Keratinocyte (primary cell): ENCODE measurements at regions not wholly inside any gene's neighbourhood (a gene's known extent, or its start where the extent isn't known, plus 50 kb on each side); places are given as distances from the start of the nearest gene placed in this dataset.

Experiments
- DNase-seq: peaks from one replicate; pipeline ENCODE4 v3.0.0-alpha.2; 2011; ENCODE audit warnings: low read depth, missing footprints, low spot score
- FAIRE-seq: peaks from 2 replicates; lab custom pipeline; 2011; peaks lifted over from hg19 to GRCh38; lab: Jason Lieb, UNC
- H2AFZ ChIP-seq: 2 replicates; pipeline ENCODE4 v1.6.0; 2012; ENCODE audit warnings: low read length, control low read depth, inconsistent platforms; ENCODE audit not compliant: control insufficient read depth
- H3K27ac ChIP-seq: 2 replicates; pipeline ENCODE4 v1.5.1; 2011; ENCODE audit warnings: low read length; ENCODE audit not compliant: control insufficient read depth, insufficient read depth
- H3K27me3 ChIP-seq: 3 replicates; pipeline ENCODE4 v1.6.0; 2011; ENCODE audit warnings: low read length; ENCODE audit not compliant: control insufficient read depth, insufficient read depth; ENCODE audit errors: extremely low read depth
- H3K36me3 ChIP-seq, 2 experiments: 2 replicates in 1 of 2; 3 replicates in 1 of 2; pipeline ENCODE4 v1.5.1; 2011; ENCODE audit warnings: low read length in 2 of 2, mild to moderate bottlenecking in 1 of 2; ENCODE audit not compliant: control insufficient read depth in 2 of 2, insufficient read depth in 2 of 2; ENCODE audit errors: extremely low read depth in 1 of 2
- H3K4me1 ChIP-seq: 3 replicates; pipeline ENCODE4 v1.5.1; 2011; ENCODE audit warnings: low read length; ENCODE audit not compliant: control insufficient read depth, insufficient read depth; ENCODE audit errors: extremely low read depth
- H3K4me2 ChIP-seq: 3 replicates; pipeline ENCODE4 v1.6.0; 2011; ENCODE audit warnings: low read depth, low read length; ENCODE audit not compliant: control insufficient read depth, insufficient read depth; ENCODE audit errors: extremely low read depth
- H3K4me3 ChIP-seq, 3 experiments: fragments of 200-600 bp in 1 of 3; sonication (generic) in 1 of 3; 2 replicates in 2 of 3; 3 replicates in 1 of 3; pipeline ENCODE4 v1.5.1; 2011 to 2016; ENCODE audit warnings: low read length in 3 of 3, mild to moderate bottlenecking in 3 of 3, control low read depth in 2 of 3, inconsistent platforms in 1 of 3, low read depth in 1 of 3, mixed read lengths in 1 of 3, mixed run types in 1 of 3, moderate library complexity in 1 of 3; ENCODE audit not compliant: control insufficient read depth in 2 of 3, insufficient read depth in 2 of 3; ENCODE audit errors: extremely low read depth in 1 of 3
- H3K79me2 ChIP-seq: 2 replicates; pipeline ENCODE4 v1.6.0; 2012; ENCODE audit warnings: low read length; ENCODE audit not compliant: control insufficient read depth, insufficient read depth
- H3K9ac ChIP-seq: 3 replicates; pipeline ENCODE4 v1.6.0; 2011; ENCODE audit warnings: low read length; ENCODE audit not compliant: control insufficient read depth, insufficient read depth; ENCODE audit errors: extremely low read depth
- H3K9me1 ChIP-seq: 3 replicates; pipeline ENCODE4 v1.6.0; 2011; ENCODE audit warnings: low read length; ENCODE audit not compliant: control insufficient read depth, insufficient read depth; ENCODE audit errors: extremely low read depth
- H3K9me3 ChIP-seq: 2 replicates; pipeline ENCODE4 v1.5.1; 2012; ENCODE audit warnings: low read depth, low read length; ENCODE audit not compliant: control insufficient read depth
- H4K20me1 ChIP-seq: 3 replicates; pipeline ENCODE4 v1.6.0; 2011; ENCODE audit warnings: low read length; ENCODE audit not compliant: control insufficient read depth, insufficient read depth; ENCODE audit errors: extremely low read depth
- EZH2 ChIP-seq: IDR thresholded peaks from one replicate; pipeline ENCODE4 v1.6.1; 2012; ENCODE audit warnings: inconsistent platforms, mild to moderate bottlenecking, low read length, moderate library complexity
- dilution Hi-C: fragments of 300-500 bp; cut with MboI; formaldehyde crosslinking; loops from one replicate; pipeline ENCODE4 v1.7.0; 2020; ENCODE audit warnings: low sequenced_read_pairs; ENCODE audit not compliant: extremely low pct_ligation_motif_present
- TF ChIP-seq, protein P1 (sequence below), 3 experiments: IDR thresholded peaks in 1 of 3; conservative IDR thresholded peaks in 1 of 3; optimal IDR thresholded peaks in 1 of 3; 2 replicates in 2 of 3; 3 replicates in 1 of 3; pipeline versions ENCODE3 to v1.5.1; 2011; ENCODE audit warnings: low read length in 3 of 3, mild to moderate bottlenecking in 3 of 3, moderate library complexity in 2 of 3, control low read depth in 1 of 3, inconsistent platforms in 1 of 3; ENCODE audit not compliant: insufficient read depth in 2 of 3; ENCODE audit errors: extremely low read depth in 1 of 3

DNA sequence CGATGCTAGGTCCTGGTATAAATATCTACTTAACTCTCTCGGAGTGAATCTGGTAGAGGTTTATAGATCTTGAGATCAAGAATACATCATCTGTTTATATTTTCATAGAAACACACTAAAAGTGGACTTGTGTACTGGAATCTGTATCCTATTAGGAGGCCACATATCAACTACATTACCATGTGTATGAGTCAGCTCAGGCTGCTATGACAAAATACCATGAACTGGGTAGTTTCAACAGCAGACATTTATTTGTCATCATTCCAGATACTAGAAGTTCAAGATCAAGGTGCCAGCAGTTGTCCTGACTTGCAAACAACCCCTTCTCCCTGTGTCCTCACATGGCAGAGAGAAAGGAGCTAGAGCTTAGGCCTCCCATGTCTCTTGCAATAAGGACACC lies 113.9 kb upstream of the PFKP start:
- Histone ChIP-seq H3K9me3 (no peaks in the 10 kb centered on the region), H3K79me2 (no peaks in the 10 kb centered on the region), H3K9ac (no peak overlapping the region), H3K9me1 (no peaks in the 10 kb centered on the region), H3K4me1 (no peaks in the 10 kb centered on the region), H3K27ac (no peak overlapping the region), H4K20me1 (no peaks in the 10 kb centered on the region), H3K36me3 (no peaks in the 10 kb centered on the region), H3K27me3 (no peaks in the 10 kb centered on the region), H2AFZ (no peak overlapping the region), H3K4me3 (no peak overlapping the region), H3K4me2 (no peak overlapping the region)
- dilution Hi-C loops, result no loop called here
- no peak for DNase-seq
- TF ChIP-seq EZH2, result no peak
- TF ChIP-seq, protein P1, sequence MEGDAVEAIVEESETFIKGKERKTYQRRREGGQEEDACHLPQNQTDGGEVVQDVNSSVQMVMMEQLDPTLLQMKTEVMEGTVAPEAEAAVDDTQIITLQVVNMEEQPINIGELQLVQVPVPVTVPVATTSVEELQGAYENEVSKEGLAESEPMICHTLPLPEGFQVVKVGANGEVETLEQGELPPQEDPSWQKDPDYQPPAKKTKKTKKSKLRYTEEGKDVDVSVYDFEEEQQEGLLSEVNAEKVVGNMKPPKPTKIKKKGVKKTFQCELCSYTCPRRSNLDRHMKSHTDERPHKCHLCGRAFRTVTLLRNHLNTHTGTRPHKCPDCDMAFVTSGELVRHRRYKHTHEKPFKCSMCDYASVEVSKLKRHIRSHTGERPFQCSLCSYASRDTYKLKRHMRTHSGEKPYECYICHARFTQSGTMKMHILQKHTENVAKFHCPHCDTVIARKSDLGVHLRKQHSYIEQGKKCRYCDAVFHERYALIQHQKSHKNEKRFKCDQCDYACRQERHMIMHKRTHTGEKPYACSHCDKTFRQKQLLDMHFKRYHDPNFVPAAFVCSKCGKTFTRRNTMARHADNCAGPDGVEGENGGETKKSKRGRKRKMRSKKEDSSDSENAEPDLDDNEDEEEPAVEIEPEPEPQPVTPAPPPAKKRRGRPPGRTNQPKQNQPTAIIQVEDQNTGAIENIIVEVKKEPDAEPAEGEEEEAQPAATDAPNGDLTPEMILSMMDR (optimal IDR thresholded peaks at IDR 0.05 in 1 of 3, IDR thresholded peaks at IDR 0.05 in 1 of 3, conservative IDR thresholded peaks at IDR 0.05 in 1 of 3; ENCODE audit: extremely low read depth in 1 of 3, insufficient read depth in 2 of 3, low read length in 3 of 3), result no peak
- no peak for FAIRE-seq

DNA sequence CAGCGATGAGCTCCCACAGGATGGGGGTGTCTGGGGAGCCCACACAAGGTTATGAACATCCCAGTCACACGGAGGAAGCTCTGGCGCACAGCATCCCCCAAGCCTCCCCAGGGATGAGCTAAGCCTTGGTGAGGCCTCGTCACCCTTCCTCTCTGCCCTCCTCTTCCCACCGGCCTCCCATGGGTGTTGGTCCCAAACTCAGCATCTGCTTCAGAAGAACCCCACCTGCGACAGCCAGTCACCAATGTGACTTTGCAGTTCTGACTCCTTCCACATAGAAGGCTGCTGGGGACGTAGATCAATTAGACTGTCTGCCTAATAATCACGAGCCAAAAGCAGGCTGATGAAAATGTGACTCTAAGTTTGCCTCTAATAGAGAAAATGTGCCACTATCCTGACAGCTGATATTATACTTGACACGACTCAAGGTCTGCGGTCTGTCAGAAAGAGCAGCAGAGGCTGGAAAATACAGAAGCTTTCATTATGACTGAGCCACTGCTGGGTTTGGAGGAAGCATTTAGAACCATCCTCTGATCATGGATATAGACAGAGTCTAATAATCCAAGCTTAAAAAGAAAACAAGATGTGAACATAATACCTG lies 116.0 kb upstream of the PFKP start:
- Histone ChIP-seq H3K27me3 (no peaks in the 10 kb centered on the region), H3K9ac (no peak overlapping the region), H3K4me3 (no peak overlapping the region), H3K79me2 (no peaks in the 10 kb centered on the region), H3K36me3 (no peaks in the 10 kb centered on the region), H4K20me1 (no peaks in the 10 kb centered on the region), H3K9me3 (no peaks in the 10 kb centered on the region), H3K9me1 (no peaks in the 10 kb centered on the region), H3K4me2 (no peak overlapping the region), H3K4me1 (no peaks in the 10 kb centered on the region), H2AFZ (no peak overlapping the region), H3K27ac (no peak overlapping the region)
- DNase-seq (no peak), FAIRE-seq (no peak)
- TF ChIP-seq EZH2, result no peak
- TF ChIP-seq, protein P1 (optimal IDR thresholded peaks at IDR 0.05 in 1 of 3, IDR thresholded peaks at IDR 0.05 in 1 of 3, conservative IDR thresholded peaks at IDR 0.05 in 1 of 3; ENCODE audit: extremely low read depth in 1 of 3, insufficient read depth in 2 of 3, low read length in 3 of 3), result no peak
- dilution Hi-C loops, result no loop called here
